H54 (cell line): ENCODE measurements at regions not wholly inside any gene's neighbourhood (a gene's known extent, or its start where the extent isn't known, plus 50 kb on each side); places are given as distances from the start of the nearest gene placed in this dataset.
"Not testable (repeated sequence)": the region's sequence is repeated elsewhere in the genome, so short reads cannot be mapped to it uniquely, and the experiment has no call there.

Source experiments
- DNase-seq: peaks from one replicate; pipeline ENCODE4 v3.0.0; 2011; ENCODE audit warnings: low spot score, mixed read lengths; ENCODE audit not compliant: insufficient read length
- FAIRE-seq: peaks from 3 replicates; lab custom pipeline; 2011; peaks lifted over from hg19 to GRCh38; lab: Jason Lieb, UNC
- POLR2A ChIP-seq: IDR thresholded peaks from 2 replicates; pipeline ENCODE4 v1.6.1; 2011; ENCODE audit warnings: low read depth, mild to moderate bottlenecking, low read length

- no peak for DNase-seq
- TF ChIP-seq POLR2A, result no peak
- FAIRE-seq, result no peak
Measured at GRCh38 chr20:40890635-40891034, 138.0 kb upstream of the TOP1 start.

GRCh38 chr20:40891351-40891750, 137.3 kb upstream of the TOP1 start:
- DNase-seq, result no peak
- TF ChIP-seq POLR2A, result no peak
- FAIRE-seq, result no peak

- no peak for DNase-seq
Measured at GRCh38 chr20:40892642-40893041, 136.0 kb upstream of the TOP1 start.

GRCh38 chr20:40893610-40894236, 134.9 kb upstream of the TOP1 start:
- TF ChIP-seq POLR2A, result no peak
- no peak for DNase-seq
- no peak for FAIRE-seq

More at GRCh38 chr20:40892642-40893041, 136.0 kb upstream of the TOP1 start:
- TF ChIP-seq POLR2A, result no peak
- no peak for FAIRE-seq

- no peak for TF ChIP-seq POLR2A
- no peak for FAIRE-seq
- no peak for DNase-seq
Measured at GRCh38 chr20:40894237-40894630, 134.4 kb upstream of the TOP1 start.

- DNase-seq, result no peak
- no peak for TF ChIP-seq POLR2A
- no peak for FAIRE-seq
Measured at GRCh38 chr20:40895182-40895581, 133.4 kb upstream of the TOP1 start.

GRCh38 chr20:40896814-40897700, 131.6 kb upstream of the TOP1 start:
- no peak for FAIRE-seq
- no peak for DNase-seq
- TF ChIP-seq POLR2A, result no peak

- FAIRE-seq (no peak), DNase-seq (no peak)
- no peak for TF ChIP-seq POLR2A
Measured at GRCh38 chr20:40899344-40899743, 129.3 kb upstream of the TOP1 start.

- no peak for TF ChIP-seq POLR2A
- DNase-seq, result no peak
- no peak for FAIRE-seq
Measured at GRCh38 chr20:40900666-40901215, 127.9 kb upstream of the TOP1 start.

- no peak for TF ChIP-seq POLR2A
- FAIRE-seq (no peak), DNase-seq (no peak)
Measured at GRCh38 chr20:40902661-40903060, 126.0 kb upstream of the TOP1 start.

- DNase-seq, result no peak
- no peak for TF ChIP-seq POLR2A
- no peak for FAIRE-seq
Measured at GRCh38 chr20:40908309-40908708, 120.3 kb upstream of the TOP1 start.

GRCh38 chr20:40909489-40909888, 119.1 kb upstream of the TOP1 start:
- FAIRE-seq, DNase-seq: not testable (repeated sequence)

- FAIRE-seq, DNase-seq: not testable (repeated sequence)
Measured at GRCh38 chr20:40910436-40910835, 118.2 kb upstream of the TOP1 start.

- FAIRE-seq, DNase-seq: not testable (repeated sequence)
Measured at GRCh38 chr20:40911152-40911551, 117.5 kb upstream of the TOP1 start.
